ENCODE measurements at regions not wholly inside any gene's neighbourhood (a gene's known extent, or its start where the extent isn't known, plus 50 kb on each side); places are given as distances from the start of the nearest gene placed in this dataset.
A peak's percentile ranks its signal among the peaks of the same experiment; 100 is the strongest.

DNA sequence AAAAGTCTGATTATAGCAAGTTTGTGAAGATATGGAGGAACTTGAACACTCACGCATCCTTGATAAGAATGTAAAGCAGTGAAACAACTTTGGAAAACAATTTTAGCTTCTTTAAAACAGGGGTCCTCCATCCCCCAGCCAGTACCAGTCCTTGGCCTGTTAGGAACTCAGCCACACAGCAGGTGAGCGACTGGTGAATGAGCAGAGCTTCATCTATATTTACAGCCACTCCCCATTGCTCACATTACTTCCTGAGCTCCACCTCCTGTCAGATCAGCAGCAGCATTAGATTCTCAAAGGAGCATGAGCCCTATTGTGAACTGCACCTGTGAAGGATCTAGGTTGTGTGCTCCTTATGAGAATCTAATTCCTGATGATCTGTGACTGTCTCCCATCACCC is 530.3 kb upstream of the PRKX start:
- Histone ChIP-seq H3K36me3 (ENCODE audit: insufficient read depth) (no peaks in the 10 kb centered on the region), H4K20me1 (replicated peaks; ENCODE audit: insufficient read depth) (no peaks in the 10 kb centered on the region), H3K27ac (ENCODE audit: low read depth) (no peak overlapping the region), H3K79me2 (replicated peaks; ENCODE audit: insufficient read depth) (no peaks in the 10 kb centered on the region), H3K9me2 (ENCODE audit: insufficient read depth) (no peaks in the 10 kb centered on the region), H2AFZ (no peak overlapping the region), H3F3A (replicated peaks; ENCODE audit: low read depth) (no peaks in the 10 kb centered on the region), H3K27me3 (ENCODE audit: insufficient read depth) (no peaks in the 10 kb centered on the region), H3K4me2 (no peak overlapping the region), H3K4me1 (ENCODE audit: insufficient read depth) (no peaks in the 10 kb centered on the region), H3K4me3 (no peak overlapping the region)
- Mint-ChIP-seq H3K27me3 (ENCODE audit: insufficient read depth, low read depth, poor library complexity) (peaks cover 3% of the 10 kb centered on the region), H3K27ac (no peak overlapping the region), H3K4me1 (peaks cover 5% of the 10 kb centered on the region; the same call in 2 of the 3 replicates), H3K36me3 (ENCODE audit: low read depth) (no peaks in the 10 kb centered on the region), H3K9me3 (no peaks in the 10 kb centered on the region), H3K4me3 (no peak overlapping the region)
- no peak for TF ChIP-seq CREB1 (CRISPR knock-in tag; IDR thresholded peaks at IDR 0.05; ENCODE audit: low read depth)
- TF ChIP-seq ZNF462 (CRISPR knock-in tag; IDR thresholded peaks at IDR 0.05), result peak; percentile 30; the same call in 1 of the 2 replicates
- ATAC-seq (peak; percentile 64), DNase-seq (ENCODE audit: low spot score) (peak; percentile 47)

- Histone ChIP-seq H3K27ac (ENCODE audit: low read depth) (no peak overlapping the region), H2AFZ (no peak overlapping the region), H4K20me1 (replicated peaks; ENCODE audit: insufficient read depth) (no peaks in the 10 kb centered on the region), H3K9me2 (ENCODE audit: insufficient read depth) (no peaks in the 10 kb centered on the region), H3K4me2 (no peak overlapping the region), H3K79me2 (replicated peaks; ENCODE audit: insufficient read depth) (no peaks in the 10 kb centered on the region), H3K27me3 (ENCODE audit: insufficient read depth) (no peaks in the 10 kb centered on the region), H3K4me1 (ENCODE audit: insufficient read depth) (no peaks in the 10 kb centered on the region), H3K36me3 (ENCODE audit: insufficient read depth) (no peaks in the 10 kb centered on the region), H3K4me3 (no peak overlapping the region), H3F3A (replicated peaks; ENCODE audit: low read depth) (no peaks in the 10 kb centered on the region)
- H3K4me1 Mint-ChIP-seq, result peaks cover 5% of the 10 kb centered on the region; the same call in 2 of the 3 replicates
- TF ChIP-seq POLR2AphosphoS5 (IDR thresholded peaks at IDR 0.05; ENCODE audit: low read depth) (no peak), ZNF114 (CRISPR knock-in tag; IDR thresholded peaks at IDR 0.05) (no peak), REST (IDR thresholded peaks at IDR 0.05; ENCODE audit: unreplicated experiment) (no peak), JUNB (IDR thresholded peaks at IDR 0.05; ENCODE audit: unreplicated experiment) (no peak), EZH2 (IDR thresholded peaks at IDR 0.05; ENCODE audit: low read depth, unreplicated experiment) (no peak), EZH2phosphoT487 (IDR thresholded peaks at IDR 0.05; ENCODE audit: unreplicated experiment) (no peak), ZNF331 (CRISPR knock-in tag; IDR thresholded peaks at IDR 0.05; ENCODE audit: low read depth) (no peak), NANOG (IDR thresholded peaks at IDR 0.05; ENCODE audit: borderline replicate concordance) (no peak), STAT1 (IDR thresholded peaks at IDR 0.05; ENCODE audit: unreplicated experiment) (no peak)
- no peaks in the 10 kb centered on the region for H3K9me3 Mint-ChIP-seq
- no peak overlapping the region for H3K4me3 Mint-ChIP-seq
- ATAC-seq (no peak), DNase-seq (ENCODE audit: low spot score) (no peak)
- no peaks in the 10 kb centered on the region for H3K36me3 Mint-ChIP-seq (ENCODE audit: low read depth)
- H3K27ac Mint-ChIP-seq, result no peak overlapping the region
- H3K27me3 Mint-ChIP-seq (ENCODE audit: insufficient read depth, low read depth, poor library complexity), result no peaks in the 10 kb centered on the region
Measured at GRCh38 chrX:4240541-4241194, 527.2 kb upstream of the PRKX start.
